Astrocyte (in vitro differentiated cells and primary cell): ENCODE measurements at regions not wholly inside any gene's neighbourhood (a gene's known extent, or its start where the extent isn't known, plus 50 kb on each side); places are given as distances from the start of the nearest gene placed in this dataset.

Experiments used
- DNase-seq: peaks from one replicate; pipeline ENCODE4 v3.0.0-alpha.2; 2010; ENCODE audit warnings: low read depth
- FAIRE-seq: peaks from 2 replicates; lab custom pipeline; 2011; peaks lifted over from hg19 to GRCh38; lab: Jason Lieb, UNC
- H2AFZ ChIP-seq: 2 replicates; pipeline ENCODE4 v1.6.0; 2012; ENCODE audit warnings: low read depth, low read length, inconsistent platforms
- H3K27ac ChIP-seq: 2 replicates; pipeline ENCODE4 v1.5.1; 2011; ENCODE audit warnings: low read depth, low read length, inconsistent platforms
- H3K27me3 ChIP-seq: 2 replicates; pipeline ENCODE4 v1.6.0; 2011; ENCODE audit warnings: low read length, inconsistent platforms; ENCODE audit not compliant: insufficient read depth
- H3K36me3 ChIP-seq: 2 replicates; pipeline ENCODE4 v1.5.1; 2011; ENCODE audit warnings: low read length, inconsistent platforms; ENCODE audit not compliant: insufficient read depth
- H3K4me1 ChIP-seq: 2 replicates; pipeline ENCODE4 v1.5.1; 2011; ENCODE audit warnings: low read length, inconsistent platforms; ENCODE audit not compliant: insufficient read depth
- H3K4me2 ChIP-seq: 2 replicates; pipeline ENCODE4 v1.6.0; 2012; ENCODE audit warnings: low read length, inconsistent platforms
- H3K4me3 ChIP-seq: 2 replicates; pipeline ENCODE4 v1.5.1; 2011; ENCODE audit warnings: low read depth, mild to moderate bottlenecking, low read length, inconsistent platforms; ENCODE audit not compliant: insufficient read depth
- H3K79me2 ChIP-seq: 2 replicates; pipeline ENCODE4 v1.6.0; 2012; ENCODE audit warnings: mild to moderate bottlenecking, low read length, inconsistent platforms; ENCODE audit not compliant: insufficient read depth
- H3K9ac ChIP-seq: 2 replicates; pipeline ENCODE4 v1.6.0; 2012; ENCODE audit warnings: mild to moderate bottlenecking, low read length, inconsistent platforms
- H3K9me3 ChIP-seq: 2 replicates; pipeline ENCODE4 v1.5.1; 2012; ENCODE audit warnings: low read depth, mild to moderate bottlenecking, low read length, inconsistent platforms; ENCODE audit not compliant: insufficient read depth
- H4K20me1 ChIP-seq: 2 replicates; pipeline ENCODE4 v1.6.0; 2012; ENCODE audit warnings: low read length, inconsistent platforms; ENCODE audit not compliant: insufficient read depth
- H3K27ac Mint-ChIP-seq: one replicate; pipeline ENCODE4 v1.8.0; 2021; ENCODE audit warnings: mild to moderate bottlenecking, mixed read lengths; ENCODE audit not compliant: unreplicated experiment
- H3K27me3 Mint-ChIP-seq: one replicate; pipeline ENCODE4 v1.8.0; 2021; ENCODE audit warnings: low read depth, mixed read lengths; ENCODE audit not compliant: unreplicated experiment
- H3K36me3 Mint-ChIP-seq: one replicate; pipeline ENCODE4 v1.8.0; 2021; ENCODE audit warnings: low read depth, mixed read lengths; ENCODE audit not compliant: unreplicated experiment
- H3K4me1 Mint-ChIP-seq: one replicate; pipeline ENCODE4 v1.8.0; 2021; ENCODE audit warnings: low read depth, mixed read lengths; ENCODE audit not compliant: unreplicated experiment
- H3K4me3 Mint-ChIP-seq: one replicate; pipeline ENCODE4 v1.8.0; 2021; ENCODE audit warnings: mild to moderate bottlenecking, moderate library complexity, mixed read lengths; ENCODE audit not compliant: unreplicated experiment
- H3K9me3 Mint-ChIP-seq: one replicate; pipeline ENCODE4 v1.8.0; 2021; ENCODE audit warnings: mild to moderate bottlenecking, mixed read lengths; ENCODE audit not compliant: unreplicated experiment
- EZH2 ChIP-seq: IDR thresholded peaks from 2 replicates; pipeline ENCODE4 v1.6.1; 2012; ENCODE audit warnings: mild to moderate bottlenecking, low read length, inconsistent platforms; ENCODE audit not compliant: insufficient read depth
- TF ChIP-seq, protein P1 (sequence below): IDR thresholded peaks from 2 replicates; pipeline ENCODE4 v1.5.1; 2011; ENCODE audit warnings: low read depth, mild to moderate bottlenecking, inconsistent platforms, low read length, moderate library complexity; ENCODE audit not compliant: insufficient read depth

DNA sequence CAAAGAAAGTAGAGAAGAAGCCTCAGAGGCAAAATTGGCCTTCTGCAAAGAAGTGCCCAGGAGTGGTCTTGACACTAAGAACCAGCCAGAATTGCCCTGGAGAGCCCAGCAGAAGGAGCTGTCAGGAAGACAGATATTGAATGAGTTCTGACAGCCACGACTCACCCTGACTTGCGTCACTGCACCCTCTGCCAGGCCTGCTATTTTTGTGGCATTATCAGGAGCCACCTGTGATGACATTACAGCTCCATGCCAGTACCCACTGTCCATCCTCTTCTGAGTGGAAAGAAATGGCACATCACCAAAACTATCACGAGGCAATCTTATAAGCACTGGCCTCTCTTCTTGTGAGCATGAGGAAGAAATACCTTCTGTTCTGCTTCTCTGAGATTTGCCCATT is 67.7 kb downstream of the SMIM20 start:
- Histone ChIP-seq H3K27me3 (no peaks in the 10 kb centered on the region), H3K36me3 (no peaks in the 10 kb centered on the region), H3K9me3 (no peaks in the 10 kb centered on the region), H3K9ac (no peak overlapping the region), H3K4me2 (no peak overlapping the region), H4K20me1 (no peaks in the 10 kb centered on the region), H3K4me1 (no peaks in the 10 kb centered on the region), H2AFZ (no peak overlapping the region), H3K79me2 (no peaks in the 10 kb centered on the region), H3K27ac (no peak overlapping the region), H3K4me3 (no peak overlapping the region)
- H3K4me3 Mint-ChIP-seq: no peak overlapping the region
- no peaks in the 10 kb centered on the region for H3K36me3 Mint-ChIP-seq
- no peaks in the 10 kb centered on the region for H3K9me3 Mint-ChIP-seq
- DNase-seq (no peak), FAIRE-seq (no peak)
- H3K27me3 Mint-ChIP-seq: peaks cover 17% of the 10 kb centered on the region
- H3K4me1 Mint-ChIP-seq: no peaks in the 10 kb centered on the region
- TF ChIP-seq EZH2: no peak
- TF ChIP-seq, protein P1, sequence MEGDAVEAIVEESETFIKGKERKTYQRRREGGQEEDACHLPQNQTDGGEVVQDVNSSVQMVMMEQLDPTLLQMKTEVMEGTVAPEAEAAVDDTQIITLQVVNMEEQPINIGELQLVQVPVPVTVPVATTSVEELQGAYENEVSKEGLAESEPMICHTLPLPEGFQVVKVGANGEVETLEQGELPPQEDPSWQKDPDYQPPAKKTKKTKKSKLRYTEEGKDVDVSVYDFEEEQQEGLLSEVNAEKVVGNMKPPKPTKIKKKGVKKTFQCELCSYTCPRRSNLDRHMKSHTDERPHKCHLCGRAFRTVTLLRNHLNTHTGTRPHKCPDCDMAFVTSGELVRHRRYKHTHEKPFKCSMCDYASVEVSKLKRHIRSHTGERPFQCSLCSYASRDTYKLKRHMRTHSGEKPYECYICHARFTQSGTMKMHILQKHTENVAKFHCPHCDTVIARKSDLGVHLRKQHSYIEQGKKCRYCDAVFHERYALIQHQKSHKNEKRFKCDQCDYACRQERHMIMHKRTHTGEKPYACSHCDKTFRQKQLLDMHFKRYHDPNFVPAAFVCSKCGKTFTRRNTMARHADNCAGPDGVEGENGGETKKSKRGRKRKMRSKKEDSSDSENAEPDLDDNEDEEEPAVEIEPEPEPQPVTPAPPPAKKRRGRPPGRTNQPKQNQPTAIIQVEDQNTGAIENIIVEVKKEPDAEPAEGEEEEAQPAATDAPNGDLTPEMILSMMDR: no peak
- H3K27ac Mint-ChIP-seq: no peak overlapping the region

DNA sequence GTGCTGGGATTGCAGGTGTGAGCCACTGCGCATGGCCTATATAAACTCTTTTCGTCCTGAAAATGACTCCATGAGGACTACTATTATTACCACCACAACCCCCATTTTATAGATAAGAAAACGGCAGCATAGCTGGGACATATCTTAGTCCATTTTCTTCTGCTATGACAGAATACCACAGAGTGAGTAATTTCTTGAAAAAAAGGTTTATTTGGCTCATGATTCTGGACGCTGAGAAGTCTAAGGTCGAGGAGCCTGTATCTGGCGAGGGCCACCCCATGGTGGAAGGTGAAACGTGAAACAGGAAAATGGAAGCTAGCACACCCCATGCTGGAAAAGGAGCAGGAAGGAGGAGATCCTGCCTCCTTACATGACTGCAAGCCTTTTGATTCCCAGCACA is 68.9 kb downstream of the SMIM20 start:
- peak; percentile 44 for DNase-seq
- Histone ChIP-seq H3K4me3 (no peak overlapping the region), H3K79me2 (no peaks in the 10 kb centered on the region), H3K36me3 (no peaks in the 10 kb centered on the region), H3K4me1 (no peaks in the 10 kb centered on the region), H3K4me2 (no peak overlapping the region), H3K27ac (no peak overlapping the region), H2AFZ (no peak overlapping the region), H4K20me1 (no peaks in the 10 kb centered on the region), H3K9me3 (no peaks in the 10 kb centered on the region), H3K9ac (no peak overlapping the region), H3K27me3 (peaks cover 3% of the 10 kb centered on the region)
- Mint-ChIP-seq H3K4me1 (no peaks in the 10 kb centered on the region), H3K9me3 (no peaks in the 10 kb centered on the region), H3K36me3 (no peaks in the 10 kb centered on the region), H3K4me3 (no peak overlapping the region), H3K27me3 (peaks cover 24% of the 10 kb centered on the region), H3K27ac (no peak overlapping the region)
- no peak for FAIRE-seq
- TF ChIP-seq, protein P1: no peak
- TF ChIP-seq EZH2: no peak

DNA sequence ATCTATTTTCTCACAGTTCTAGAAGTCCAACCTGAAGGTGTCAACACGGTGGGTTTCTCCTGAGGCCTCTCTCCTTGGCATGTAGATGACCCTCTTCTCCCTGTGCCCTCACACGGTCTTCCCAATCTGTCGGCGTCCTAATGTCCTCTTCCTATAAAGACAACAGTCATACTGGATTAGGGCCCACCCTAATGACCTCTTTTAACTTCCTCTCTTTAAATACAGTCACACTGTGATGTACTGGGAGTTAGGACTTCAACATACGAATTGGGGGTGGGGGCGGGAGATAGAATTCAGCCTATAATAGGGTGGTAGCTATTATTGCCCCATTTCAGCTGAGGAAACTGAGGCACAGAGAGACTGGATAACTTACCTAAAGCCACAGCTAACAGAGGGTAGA is 70.2 kb downstream of the SMIM20 start:
- H3K36me3 Mint-ChIP-seq: no peaks in the 10 kb centered on the region

More for the DNA sequence above, 70.2 kb downstream of the SMIM20 start:
- H3K4me2 ChIP-seq: no peak overlapping the region
- H3K4me1 ChIP-seq: no peaks in the 10 kb centered on the region
- no peak for DNase-seq
- H3K4me3 ChIP-seq: no peak overlapping the region
- no peak overlapping the region for H3K27ac ChIP-seq
- no peaks in the 10 kb centered on the region for H3K9me3 ChIP-seq
- peaks cover 3% of the 10 kb centered on the region for H3K27me3 ChIP-seq
- no peak overlapping the region for H3K9ac ChIP-seq
- TF ChIP-seq, protein P1: no peak
- TF ChIP-seq EZH2: no peak
- H3K4me3 Mint-ChIP-seq: no peak overlapping the region
- no peak overlapping the region for H3K27ac Mint-ChIP-seq
- peaks cover 28% of the 10 kb centered on the region for H3K27me3 Mint-ChIP-seq
- no peak overlapping the region for H2AFZ ChIP-seq
- H3K36me3 ChIP-seq: no peaks in the 10 kb centered on the region
- H3K9me3 Mint-ChIP-seq: no peaks in the 10 kb centered on the region
- H4K20me1 ChIP-seq: no peaks in the 10 kb centered on the region
- no peaks in the 10 kb centered on the region for H3K79me2 ChIP-seq
- H3K4me1 Mint-ChIP-seq: no peaks in the 10 kb centered on the region
- FAIRE-seq: no peak
